HEK293 (cell line): ENCODE measurements at regions not wholly inside any gene's neighbourhood (a gene's known extent, or its start where the extent isn't known, plus 50 kb on each side); places are given as distances from the start of the nearest gene placed in this dataset.

Source experiments
- CTCF ChIA-PET: fragments of 350-600 bp; formaldehyde crosslinking; extraction: SDS; loops from one replicate; lab custom pipeline; 2021; ENCODE audit warnings: antibody characterized with exemption; lab: Yijun Ruan, JAX
- POLR2A ChIA-PET: fragments of 300-600 bp; formaldehyde crosslinking; extraction: SDS; loops from one replicate; lab custom pipeline; 2020; ENCODE audit warnings: antibody characterized with exemption, inconsistent platforms; lab: Yijun Ruan, JAX
- H3K27ac ChIP-seq: fragments of 200-500 bp; sonication (Bioruptor generic); 2 replicates; pipeline ENCODE4 v1.5.1; 2014; ENCODE audit warnings: low read depth, low read length, control low read depth, inconsistent platforms; ENCODE audit errors: extremely low read depth
- H3K36me3 ChIP-seq, 2 experiments: fragments of 200-500 bp in 1 of 2; sonication (Bioruptor generic) in 1 of 2; 1 replicate in 1 of 2; 2 replicates in 1 of 2; pipeline ENCODE4 v1.5.1; 2014 to 2017; ENCODE audit warnings: inconsistent platforms in 2 of 2, low read length in 2 of 2; ENCODE audit not compliant: control insufficient read depth in 2 of 2, insufficient read depth in 1 of 2
- H3K4me1 ChIP-seq: fragments of 200-500 bp; sonication (Bioruptor generic); 2 replicates; pipeline ENCODE4 v1.5.1; 2014; ENCODE audit warnings: mild to moderate bottlenecking, low read length, inconsistent platforms; ENCODE audit not compliant: control insufficient read depth, insufficient read depth
- H3K4me3 ChIP-seq: 2 replicates; pipeline ENCODE4 v1.5.1; 2011; ENCODE audit warnings: low read depth, mild to moderate bottlenecking, control low read depth, low read length, moderate library complexity
- H3K9me3 ChIP-seq: fragments of 200-500 bp; sonication (Bioruptor generic); 2 replicates; pipeline ENCODE4 v1.5.1; 2014; ENCODE audit warnings: low read depth, low read length, inconsistent platforms; ENCODE audit not compliant: control insufficient read depth, insufficient read depth
- GLI4 ChIP-seq: fragments of 450-650 bp; formaldehyde crosslinking; IDR thresholded peaks from 2 replicates; pipeline ENCODE4 v1.5.1; 2016; ENCODE audit warnings: missing biosample characterization, missing genetic modification characterization
- GLIS1 ChIP-seq: fragments of 450-650 bp; formaldehyde crosslinking; IDR thresholded peaks from 2 replicates; pipeline ENCODE4 v1.5.1; 2016; ENCODE audit warnings: missing biosample characterization, missing genetic modification characterization
- KLF10 ChIP-seq: fragments of 450-650 bp; IDR thresholded peaks from 2 replicates; pipeline ENCODE4 v1.5.1; 2018; ENCODE audit warnings: missing biosample characterization, mild to moderate bottlenecking, missing genetic modification characterization
- OVOL3 ChIP-seq: fragments of 450-650 bp; formaldehyde crosslinking; IDR thresholded peaks from 2 replicates; pipeline ENCODE4 v1.5.1; 2016; ENCODE audit warnings: missing biosample characterization, missing genetic modification characterization
- SALL2 ChIP-seq: fragments of 450-650 bp; formaldehyde crosslinking; IDR thresholded peaks from 2 replicates; pipeline ENCODE4 v1.5.0; 2017; ENCODE audit warnings: missing biosample characterization, mild to moderate bottlenecking, missing genetic modification characterization, borderline replicate concordance
- SCRT1 ChIP-seq: fragments of 450-650 bp; formaldehyde crosslinking; IDR thresholded peaks from 2 replicates; pipeline ENCODE4 v1.5.1; 2016; ENCODE audit warnings: missing biosample characterization, missing genetic modification characterization, borderline replicate concordance
- SETDB1 ChIP-seq: IDR thresholded peaks from one replicate; pipeline ENCODE4 v1.6.1; 2017; ENCODE audit warnings: mild to moderate bottlenecking, low read length, moderate library complexity, mixed read lengths; ENCODE audit not compliant: insufficient read length
- SP7 ChIP-seq: fragments of 450-650 bp; formaldehyde crosslinking; IDR thresholded peaks from 2 replicates; pipeline ENCODE4 v1.5.1; 2016; ENCODE audit warnings: missing biosample characterization, missing genetic modification characterization
- TCF7L2 ChIP-seq: IDR thresholded peaks from 2 replicates; pipeline ENCODE4 v1.6.1; 2011; ENCODE audit warnings: low read depth, mild to moderate bottlenecking, inconsistent platforms, low read length, moderate library complexity, borderline replicate concordance
- WT1 ChIP-seq: fragments of 450-650 bp; formaldehyde crosslinking; IDR thresholded peaks from 2 replicates; pipeline ENCODE4 v1.5.1; 2016; ENCODE audit warnings: missing biosample characterization, missing genetic modification characterization
- YY1 ChIP-seq: fragments of 450-650 bp; formaldehyde crosslinking; IDR thresholded peaks from 2 replicates; pipeline ENCODE4 v1.5.1; 2018; ENCODE audit warnings: missing biosample characterization, missing genetic modification characterization
- ZEB2 ChIP-seq: fragments of 450-650 bp; formaldehyde crosslinking; IDR thresholded peaks from 2 replicates; pipeline ENCODE4 v1.5.1; 2016; ENCODE audit warnings: missing biosample characterization, missing genetic modification characterization
- ZNF146 ChIP-seq: fragments of 450-650 bp; formaldehyde crosslinking; IDR thresholded peaks from 2 replicates; pipeline ENCODE4 v1.5.1; 2016; ENCODE audit warnings: missing biosample characterization, missing genetic modification characterization
- ZNF155 ChIP-seq: fragments of 450-650 bp; formaldehyde crosslinking; IDR thresholded peaks from 2 replicates; pipeline ENCODE4 v1.5.1; 2016; ENCODE audit warnings: missing biosample characterization, missing genetic modification characterization
- ZNF169 ChIP-seq: fragments of 450-650 bp; formaldehyde crosslinking; IDR thresholded peaks from 2 replicates; pipeline ENCODE4 v1.5.1; 2016; ENCODE audit warnings: missing biosample characterization, missing genetic modification characterization
- ZNF211 ChIP-seq: fragments of 450-650 bp; formaldehyde crosslinking; IDR thresholded peaks from 2 replicates; pipeline ENCODE4 v1.5.1; 2016; ENCODE audit warnings: low read depth, missing biosample characterization, missing genetic modification characterization
- ZNF404 ChIP-seq: fragments of 450-650 bp; formaldehyde crosslinking; IDR thresholded peaks from 2 replicates; pipeline ENCODE4 v1.5.1; 2017; ENCODE audit warnings: missing biosample characterization, missing genetic modification characterization
- ZNF416 ChIP-seq: fragments of 450-650 bp; formaldehyde crosslinking; IDR thresholded peaks from 2 replicates; pipeline ENCODE4 v1.5.1; 2016; ENCODE audit warnings: missing biosample characterization, missing genetic modification characterization
- ZNF501 ChIP-seq: fragments of 450-650 bp; formaldehyde crosslinking; IDR thresholded peaks from 2 replicates; pipeline ENCODE4 v1.5.1; 2016; ENCODE audit warnings: missing biosample characterization, missing genetic modification characterization
- ZNF530 ChIP-seq: fragments of 450-650 bp; formaldehyde crosslinking; IDR thresholded peaks from 2 replicates; pipeline ENCODE4 v1.5.1; 2016; ENCODE audit warnings: low read depth, missing biosample characterization, missing genetic modification characterization
- ZNF549 ChIP-seq: fragments of 450-650 bp; IDR thresholded peaks from 2 replicates; pipeline ENCODE4 v1.5.1; 2018; ENCODE audit warnings: missing biosample characterization, missing genetic modification characterization, mild to moderate bottlenecking, inconsistent platforms, moderate library complexity
- ZNF571 ChIP-seq: fragments of 450-650 bp; formaldehyde crosslinking; IDR thresholded peaks from 2 replicates; pipeline ENCODE4 v1.5.0; 2017; ENCODE audit warnings: missing biosample characterization, missing genetic modification characterization
- ZNF670 ChIP-seq: fragments of 450-650 bp; formaldehyde crosslinking; IDR thresholded peaks from 2 replicates; pipeline ENCODE4 v1.5.1; 2016; ENCODE audit warnings: missing biosample characterization, missing genetic modification characterization, low read depth
- ZSCAN16 ChIP-seq: fragments of 450-650 bp; formaldehyde crosslinking; IDR thresholded peaks from 2 replicates; pipeline ENCODE4 v1.5.1; 2016; ENCODE audit warnings: missing biosample characterization, missing genetic modification characterization

GRCh38 chr10:78190051-78190825 is 156.6 kb downstream of the RPS24 start:
- H3K27ac ChIP-seq, result no peak overlapping the region
- CTCF ChIA-PET, result interaction anchor here (0.6 kb wide), 1 partner anchor 306 kb away, joined by 4 read pairs; no protein-coding TSS in a partner anchor
- H3K4me3 ChIP-seq, result no peak overlapping the region
- peaks cover 6% of the 10 kb centered on the region; the same call in 1 of the 2 replicates for H3K4me1 ChIP-seq
- H3K36me3 ChIP-seq, result no peaks in the 10 kb centered on the region
- TF ChIP-seq ZNF155 (no peak), GLI4 (tag by site-specific recombination) (no peak), SALL2 (tag by site-specific recombination) (no peak), ZNF169 (tag by site-specific recombination) (no peak), ZNF571 (tag by site-specific recombination) (no peak), SCRT1 (tag by site-specific recombination) (no peak), ZNF501 (tag by site-specific recombination) (no peak), ZNF530 (no peak), ZNF670 (tag by site-specific recombination) (no peak), ZSCAN16 (tag by site-specific recombination) (no peak), ZNF146 (no peak), ZNF211 (tag by site-specific recombination) (no peak), YY1 (tag by site-specific recombination) (no peak), WT1 (no peak), ZNF549 (tag by site-specific recombination) (no peak), SP7 (tag by site-specific recombination) (no peak), TCF7L2 (no peak), ZNF416 (tag by site-specific recombination) (no peak)
- POLR2A ChIA-PET, result no interaction called here
- no peaks in the 10 kb centered on the region for H3K9me3 ChIP-seq

GRCh38 chr10:78191301-78191700 is 157.6 kb downstream of the RPS24 start:
- POLR2A ChIA-PET, result no interaction called here
- no peak for TF ChIP-seq ZEB2 (tag by site-specific recombination)
- TF ChIP-seq ZNF404, result no peak
- TF ChIP-seq OVOL3, result no peak
- TF ChIP-seq, all 188 proteins: peak for 0
- Histone ChIP-seq H3K4me3 (no peak overlapping the region), H3K36me3 (no peaks in the 10 kb centered on the region), H3K9me3 (no peaks in the 10 kb centered on the region), H3K27ac (no peak overlapping the region), H3K4me1 (peaks cover 6% of the 10 kb centered on the region; the same call in 1 of the 2 replicates)
- CTCF ChIA-PET, result interaction anchor here (1.7 kb wide), 1 partner anchor 25 kb away, joined by 3 read pairs; no protein-coding TSS in a partner anchor

- ChIA-PET CTCF (interaction anchor here (0.7 kb wide), 1 partner anchor 1203 kb away, joined by 3 read pairs; no protein-coding TSS in a partner anchor), POLR2A (no interaction called here)
- no peak overlapping the region for H3K27ac ChIP-seq
- H3K4me3 ChIP-seq, result no peak overlapping the region
- H3K4me1 ChIP-seq, result peaks cover 6% of the 10 kb centered on the region; the same call in 1 of the 2 replicates
- TF ChIP-seq KLF10 (tag by site-specific recombination) (no peak), YY1 (tag by site-specific recombination) (no peak), GLIS1 (tag by site-specific recombination) (peak; percentile 30; the same call in 1 of the 2 replicates), SETDB1 (peak; percentile 40)
- H3K36me3 ChIP-seq, result no peaks in the 10 kb centered on the region
- H3K9me3 ChIP-seq, result no peaks in the 10 kb centered on the region
Observed at GRCh38 chr10:78193189-78193588, 159.5 kb downstream of the RPS24 start.
